HG02943 (cell line): ENCODE measurements at regions not wholly inside any gene's neighbourhood (a gene's known extent, or its start where the extent isn't known, plus 50 kb on each side); places are given as distances from the start of the nearest gene placed in this dataset.

Experiments used
- ATAC-seq: cut with Tn5 transposase; IDR thresholded peaks from one replicate; pipeline ENCODE4 v1.9.1; 2021; ENCODE audit warnings: mild to moderate bottlenecking, low read depth, moderate library complexity; ENCODE audit not compliant: unreplicated experiment

- no peak for ATAC-seq
These were observed 132.9 kb upstream of the MYLIP start for GRCh38 chr6:15996030-15996429.

GRCh38 chr6:15995493-15995892 is 133.4 kb upstream of the MYLIP start:
- no peak for ATAC-seq

DNA sequence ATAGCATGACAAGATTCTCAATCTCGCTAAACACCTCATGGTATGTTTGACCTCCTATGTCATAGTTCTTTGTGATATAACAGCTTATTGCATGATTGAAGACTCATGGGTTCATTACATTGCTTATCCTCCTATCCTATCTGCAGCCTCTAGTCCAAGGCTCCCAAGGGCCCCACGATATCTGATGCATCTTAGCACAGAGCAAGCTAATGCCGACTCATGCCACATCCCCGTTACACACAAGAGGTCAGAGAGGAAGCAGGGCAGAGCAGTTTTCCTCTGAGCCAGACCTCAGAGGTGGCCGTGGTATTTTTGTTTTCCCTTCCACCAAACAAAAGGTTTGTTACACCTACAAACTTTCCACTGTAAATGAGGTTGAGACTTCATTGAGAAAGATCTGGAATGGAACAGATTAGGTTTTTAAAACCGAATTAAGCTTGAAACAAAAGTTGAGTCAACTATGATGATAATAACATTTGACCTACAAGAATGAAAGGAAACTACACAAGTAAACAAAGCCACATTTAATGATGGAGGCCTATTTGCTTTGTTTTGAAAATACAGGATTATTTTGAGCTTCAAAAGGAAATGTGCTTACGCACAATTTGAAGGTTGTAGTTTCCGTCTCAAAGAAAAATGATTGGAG is 133.9 kb upstream of the MYLIP start:
- ATAC-seq = no peak

DNA sequence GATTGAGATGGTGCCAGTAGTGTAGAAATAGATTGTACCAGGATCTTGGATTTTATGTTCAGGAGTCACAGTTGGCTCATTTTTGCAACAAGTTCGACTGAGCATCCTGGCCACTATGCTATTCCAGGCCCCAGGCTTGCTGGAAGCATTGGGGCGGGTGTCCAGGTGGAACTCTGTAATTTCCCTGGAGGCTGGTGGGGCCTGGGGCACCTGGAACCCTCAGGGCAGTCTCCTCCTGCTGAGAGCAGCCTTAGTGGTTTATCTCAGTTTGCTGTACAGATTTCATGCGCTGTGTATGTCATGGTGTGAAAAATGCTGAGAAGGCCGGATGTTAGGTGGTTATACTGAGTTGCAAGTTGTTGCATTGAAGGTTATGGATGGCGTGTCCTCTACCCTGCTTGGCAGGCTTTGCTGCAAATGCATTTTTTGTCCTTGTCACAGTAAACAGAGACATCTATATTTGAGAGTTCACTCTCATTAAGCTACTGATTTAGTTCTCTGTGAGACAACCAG is 135.1 kb upstream of the MYLIP start:
- ATAC-seq = no peak

DNA sequence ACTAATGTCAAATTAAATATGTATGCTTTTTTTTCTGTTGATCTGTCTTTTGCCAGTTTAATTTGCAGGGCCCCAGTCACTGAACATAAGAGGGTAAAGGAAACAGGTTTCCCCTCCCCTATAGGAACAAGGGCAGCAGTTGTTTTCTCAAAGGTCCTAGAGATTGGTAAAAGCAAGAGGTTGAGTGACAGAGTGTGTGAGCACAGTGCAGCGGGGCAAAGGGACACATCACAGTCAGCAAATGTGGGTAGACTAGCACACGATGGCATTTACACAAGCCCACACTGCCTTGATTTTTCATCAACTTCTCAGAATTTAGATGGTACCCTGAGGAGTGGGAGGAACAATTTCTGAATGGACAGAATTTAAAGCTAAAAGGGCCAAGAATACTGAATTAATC is 138.7 kb upstream of the MYLIP start:
- no peak for ATAC-seq

GRCh38 chr6:15989397-15989796 is 139.5 kb upstream of the MYLIP start:
- no peak for ATAC-seq

DNA sequence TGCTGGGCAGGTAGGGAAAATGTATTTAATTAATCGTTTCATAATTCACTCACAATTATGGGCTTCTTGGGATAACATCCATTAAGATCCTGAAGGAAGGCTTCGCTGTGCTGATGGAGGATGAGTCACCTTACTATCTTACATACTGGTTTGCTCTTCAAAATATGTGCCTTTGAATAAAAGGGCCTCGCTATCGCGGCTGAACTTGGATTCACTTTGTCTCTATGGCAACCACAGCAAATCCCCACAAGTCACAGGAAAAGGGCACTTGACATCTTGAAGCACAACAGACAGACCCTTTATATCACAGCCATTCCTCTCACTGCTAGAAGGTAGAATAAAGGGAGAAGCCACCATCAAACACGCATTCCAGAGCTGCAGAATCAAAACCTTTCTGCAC is 141.3 kb upstream of the MYLIP start:
- ATAC-seq = no peak

DNA sequence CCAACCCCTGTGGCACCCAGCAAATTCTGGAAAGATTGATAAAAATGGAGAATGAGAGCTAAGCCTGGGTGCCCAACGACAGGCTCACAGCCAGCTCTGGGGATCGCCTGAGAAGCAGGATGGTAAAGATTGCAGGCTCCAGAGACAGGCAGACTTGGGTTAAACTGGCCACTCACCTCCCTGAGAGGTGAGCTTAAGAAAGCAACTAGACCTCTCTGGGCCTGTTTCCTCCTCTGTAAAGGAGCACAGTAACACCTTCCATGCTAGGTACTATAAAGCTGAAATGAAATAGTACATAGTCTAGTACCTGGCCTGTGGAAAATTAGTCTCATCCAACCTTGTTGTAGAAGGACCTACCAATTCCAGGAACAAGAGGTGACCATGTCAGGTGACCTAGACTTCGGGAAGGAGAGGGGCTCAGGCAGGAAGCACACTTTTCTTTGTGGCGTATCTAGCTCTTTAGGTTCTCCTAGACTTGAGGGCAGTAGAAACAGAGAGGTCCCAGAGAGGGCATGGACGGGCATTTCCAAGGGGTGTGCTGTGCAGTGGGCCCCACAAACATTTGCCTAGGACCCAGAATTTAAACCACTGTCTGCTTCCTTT is 142.8 kb upstream of the MYLIP start:
- ATAC-seq = no peak

- no peak for ATAC-seq
These were observed 143.4 kb upstream of the MYLIP start for GRCh38 chr6:15985379-15985959.

DNA sequence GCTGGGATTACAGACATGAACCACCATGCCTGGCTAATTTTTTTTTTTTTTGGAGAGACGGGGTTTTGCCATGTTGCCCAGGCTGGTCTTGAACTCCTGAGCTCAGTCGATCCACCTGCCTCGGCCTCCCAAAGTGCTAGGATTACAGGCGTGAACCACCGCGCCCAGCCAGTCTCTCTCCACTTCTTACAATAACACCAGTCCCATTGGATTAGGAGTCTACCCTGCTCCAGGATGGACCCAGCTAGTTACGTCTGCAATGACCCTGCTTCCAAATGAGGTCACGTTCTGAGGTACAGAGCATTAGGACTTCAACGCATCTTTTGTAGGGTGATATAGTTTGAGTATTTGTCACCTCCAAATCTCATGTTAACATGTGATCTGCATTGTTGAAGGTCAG is 146.9 kb upstream of the MYLIP start:
- ATAC-seq = no peak

- no peak for ATAC-seq
These were observed 148.1 kb upstream of the MYLIP start for GRCh38 chr6:15980801-15981200.

GRCh38 chr6:15978426-15978825 is 150.5 kb upstream of the MYLIP start:
- ATAC-seq = no peak

DNA sequence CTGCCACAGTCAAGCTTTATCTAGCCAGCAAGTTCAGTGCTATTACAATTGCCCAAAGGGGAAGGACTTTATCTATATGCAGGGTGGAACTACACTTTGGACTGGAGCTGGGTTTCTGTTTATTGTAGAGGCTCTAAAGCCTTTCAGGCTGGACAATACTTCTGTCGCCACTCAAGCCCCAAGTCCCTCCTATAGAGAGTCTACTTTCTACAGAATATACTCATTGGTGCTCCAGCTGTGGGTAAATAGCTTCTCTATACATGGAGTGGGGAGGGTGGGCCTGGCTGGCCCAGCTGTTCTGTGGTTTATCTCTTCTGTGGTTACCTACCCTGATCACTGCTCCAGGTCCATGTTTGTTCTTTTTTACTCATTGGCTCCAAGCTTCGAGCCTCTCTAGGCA is 151.8 kb upstream of the MYLIP start:
- no peak for ATAC-seq

GRCh38 chr6:15974817-15975216 is 154.1 kb upstream of the MYLIP start:
- ATAC-seq = no peak

DNA sequence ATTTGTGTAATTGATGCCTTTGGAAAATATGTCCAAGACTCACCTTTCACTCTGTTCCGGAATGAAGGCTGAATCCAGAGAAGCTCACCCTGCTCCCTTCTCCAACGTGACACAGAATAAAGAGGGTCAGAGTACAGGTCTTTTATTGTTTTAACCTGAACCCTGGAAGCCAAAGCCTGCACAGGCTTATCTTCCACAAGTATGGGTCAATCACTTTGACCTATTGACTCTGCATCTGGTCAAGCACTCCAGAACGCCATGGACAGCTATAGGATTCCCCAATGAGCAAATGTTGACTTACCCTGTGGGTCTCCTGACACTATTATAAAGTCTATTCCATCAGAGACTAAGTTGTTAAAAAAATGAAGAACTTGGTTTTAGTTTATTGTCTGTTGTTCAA is 158.4 kb upstream of the MYLIP start:
- no peak for ATAC-seq

DNA sequence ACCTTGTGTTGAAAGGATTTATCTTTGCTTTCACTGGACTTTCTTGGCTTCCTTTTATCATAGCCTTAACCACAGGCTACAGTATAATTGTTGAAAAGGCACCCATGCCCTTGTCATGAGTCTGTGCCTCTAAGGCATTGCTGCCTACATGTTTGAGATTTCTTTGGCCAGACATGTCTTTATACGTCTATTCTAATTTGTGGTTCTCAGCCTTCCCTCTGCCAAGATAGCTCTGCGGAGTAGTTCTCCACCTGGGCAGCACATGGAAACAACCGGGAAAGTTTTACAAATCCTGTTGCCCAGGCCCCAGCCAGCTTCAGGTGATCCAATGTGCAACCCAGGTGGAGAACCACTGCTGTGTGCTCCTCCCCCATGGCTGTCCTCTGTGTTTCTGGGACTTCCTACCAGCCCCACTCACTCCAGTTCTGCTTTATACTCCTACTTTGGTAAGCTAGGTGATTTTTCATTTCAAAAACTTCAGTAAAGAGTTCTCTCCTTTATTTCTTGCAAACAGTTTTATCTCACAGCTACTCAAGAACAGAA is 159.6 kb upstream of the MYLIP start:
- no peak for ATAC-seq

GRCh38 chr6:15968519-15968918 is 160.4 kb upstream of the MYLIP start:
- no peak for ATAC-seq

DNA sequence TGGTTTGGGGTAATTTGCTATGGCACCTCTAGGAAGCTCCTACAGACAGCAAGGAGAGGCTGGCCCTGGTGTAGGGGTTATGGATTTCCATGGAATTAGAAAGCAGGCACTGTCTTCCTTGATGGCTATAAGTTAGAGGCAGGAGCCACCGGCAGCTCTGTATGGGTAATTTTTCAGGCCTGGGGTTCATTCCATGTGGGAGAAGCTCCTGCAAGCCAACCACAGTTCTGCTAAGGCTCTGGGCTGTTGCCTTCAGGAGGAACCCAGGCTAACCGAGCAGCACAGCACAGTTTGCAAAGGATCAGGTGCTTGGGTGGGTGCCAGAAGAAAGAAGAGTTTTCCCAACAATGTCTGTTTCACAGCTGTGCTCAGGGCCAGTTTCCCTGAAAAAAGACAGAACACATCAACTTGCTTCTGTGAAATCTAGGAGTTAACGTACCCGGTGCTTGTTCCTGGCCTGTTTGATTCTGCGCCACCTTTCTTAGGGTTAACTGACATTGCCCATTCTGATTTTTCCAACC is 162.8 kb upstream of the MYLIP start:
- no peak for ATAC-seq

- no peak for ATAC-seq
These were observed 166.5 kb upstream of the MYLIP start for GRCh38 chr6:15962449-15962764.

DNA sequence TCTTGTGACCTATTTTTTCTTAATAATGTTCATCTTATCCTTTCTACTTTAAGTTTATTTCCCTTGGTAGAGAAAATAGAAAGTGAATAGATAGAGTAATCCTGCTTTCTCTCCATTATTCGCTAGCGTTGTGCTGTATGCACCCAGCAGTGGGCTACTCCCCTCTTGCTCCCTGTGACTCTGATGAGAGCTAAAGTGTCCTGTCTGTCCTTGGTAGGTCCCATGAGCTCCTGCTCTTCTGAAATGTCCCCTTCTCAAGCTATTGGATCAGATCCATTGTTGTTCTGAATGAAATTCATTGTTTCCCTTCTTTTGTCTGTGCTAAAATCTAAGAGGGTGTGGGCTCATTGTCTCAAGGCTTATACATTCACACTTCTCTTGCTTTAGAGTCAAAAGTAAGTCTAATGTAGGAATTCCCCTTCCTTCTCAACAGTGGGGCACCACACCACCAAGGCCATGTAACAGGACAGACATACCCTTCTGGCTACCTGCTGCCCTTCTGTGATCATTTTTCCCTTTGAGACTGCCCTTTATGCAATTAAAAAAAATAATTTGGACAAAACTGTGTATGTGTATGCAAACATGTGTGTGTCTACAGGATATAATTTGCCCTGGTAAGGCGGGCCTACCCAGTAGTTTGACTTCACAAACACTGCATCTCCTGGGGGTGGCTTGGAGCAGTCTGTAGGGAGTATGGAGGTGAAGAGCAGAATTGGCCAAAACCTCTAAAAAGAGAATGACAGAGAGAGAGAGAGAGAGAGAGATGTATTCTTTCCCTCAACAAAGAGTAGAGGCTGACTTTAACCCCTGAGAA is 167.0 kb upstream of the MYLIP start:
- ATAC-seq = no peak
